GM23338 (cell line): ENCODE measurements at regions not wholly inside any gene's neighbourhood (a gene's known extent, or its start where the extent isn't known, plus 50 kb on each side); places are given as distances from the start of the nearest gene placed in this dataset.

Source experiments
- ATAC-seq: fragments of 200-7000 bp; cut with Tn5 transposase; 3 replicates; pipeline ENCODE4 v1.9.1; 2020
- DNase-seq: peaks from one replicate; pipeline ENCODE4 v3.0.0-alpha.2; 2015; ENCODE audit warnings: low spot score
- H2AFZ ChIP-seq: fragments of 200-600 bp; sonication (generic); 2 replicates; pipeline ENCODE4 v1.8.0; 2016; ENCODE audit warnings: antibody characterized with exemption, mild to moderate bottlenecking, moderate library complexity
- H3F3A ChIP-seq: fragments of 200-600 bp; sonication (generic); replicated peaks from 2 replicates; pipeline ENCODE4 v1.8.0; 2017; ENCODE audit warnings: antibody characterized with exemption, mixed run types, low read depth
- H3K27ac ChIP-seq: fragments of 200-600 bp; sonication (generic); 2 replicates; pipeline ENCODE4 v1.6.1; 2016; ENCODE audit warnings: low read depth
- H3K27me3 ChIP-seq: fragments of 200-600 bp; sonication (generic); 2 replicates; pipeline ENCODE4 v1.8.0; 2016; ENCODE audit warnings: mild to moderate bottlenecking, mixed run types, moderate library complexity; ENCODE audit not compliant: insufficient read depth
- H3K36me3 ChIP-seq: fragments of 200-600 bp; sonication (generic); 2 replicates; pipeline ENCODE4 v1.8.0; 2016; ENCODE audit warnings: mild to moderate bottlenecking; ENCODE audit not compliant: insufficient read depth
- H3K4me1 ChIP-seq: fragments of 200-600 bp; sonication (generic); 2 replicates; pipeline ENCODE4 v1.8.0; 2016; ENCODE audit warnings: mild to moderate bottlenecking, moderate library complexity; ENCODE audit not compliant: insufficient read depth
- H3K4me2 ChIP-seq: fragments of 200-600 bp; sonication (generic); 2 replicates; pipeline ENCODE4 v1.7.1; 2017; ENCODE audit warnings: mixed run types
- H3K4me3 ChIP-seq: fragments of 200-600 bp; sonication (generic); 2 replicates; pipeline ENCODE4 v1.6.1; 2016; ENCODE audit warnings: mixed run types
- H3K79me2 ChIP-seq: fragments of 200-600 bp; sonication (generic); replicated peaks from 2 replicates; pipeline ENCODE4 v1.8.0; 2017; ENCODE audit warnings: mild to moderate bottlenecking; ENCODE audit not compliant: insufficient read depth
- H3K9me2 ChIP-seq: fragments of 200-600 bp; sonication (generic); 2 replicates; pipeline ENCODE4 v1.8.0; 2017; ENCODE audit not compliant: insufficient read depth
- H4K20me1 ChIP-seq: fragments of 200-600 bp; sonication (generic); replicated peaks from 2 replicates; pipeline ENCODE4 v1.8.0; 2017; ENCODE audit warnings: mild to moderate bottlenecking; ENCODE audit not compliant: insufficient read depth
- H3K27ac Mint-ChIP-seq: 2 replicates; pipeline ENCODE4 v1.8.0; 2020; ENCODE audit warnings: inconsistent platforms, mild to moderate bottlenecking, moderate library complexity, mixed read lengths
- H3K27me3 Mint-ChIP-seq: 3 replicates; pipeline ENCODE4 v1.8.0; 2022; ENCODE audit warnings: low read depth, mild to moderate bottlenecking, moderate library complexity, mixed read lengths, inconsistent platforms; ENCODE audit not compliant: insufficient read depth, poor library complexity
- H3K36me3 Mint-ChIP-seq: 3 replicates; pipeline ENCODE4 v1.8.0; 2021; ENCODE audit warnings: low read depth, mild to moderate bottlenecking, inconsistent platforms, moderate library complexity, mixed read lengths
- H3K4me1 Mint-ChIP-seq: 3 replicates; pipeline ENCODE4 v1.8.0; 2020; ENCODE audit warnings: mild to moderate bottlenecking, inconsistent platforms, mixed read lengths
- H3K4me3 Mint-ChIP-seq: 3 replicates; pipeline ENCODE4 v1.8.0; 2021; ENCODE audit warnings: moderate library complexity, mild to moderate bottlenecking, inconsistent platforms, mixed read lengths
- H3K9me3 Mint-ChIP-seq: 3 replicates; pipeline ENCODE4 v1.8.0; 2020; ENCODE audit warnings: moderate library complexity, mild to moderate bottlenecking, inconsistent platforms, mixed read lengths
- CTCF ChIP-seq, 2 experiments: fragments of 200-600 bp in 1 of 2; sonication (generic) in 1 of 2; conservative IDR thresholded peaks; 2 replicates each; pipeline versions ENCODE4 v1.5.1 to v1.6.1; 2016 to 2017; ENCODE audit warnings: antibody characterized with exemption in 2 of 2, low read depth in 2 of 2, mild to moderate bottlenecking in 2 of 2, moderate library complexity in 1 of 2
- ETS1 ChIP-seq: IDR thresholded peaks from 2 replicates; pipeline ENCODE4 v1.6.1; 2016; ENCODE audit warnings: antibody characterized with exemption
- EZH2phosphoT487 ChIP-seq: fragments of 200-600 bp; sonication (generic); IDR thresholded peaks from one replicate; pipeline ENCODE4 v1.8.1; 2018; ENCODE audit warnings: antibody characterized with exemption; ENCODE audit not compliant: unreplicated experiment
- NANOG ChIP-seq: IDR thresholded peaks from 2 replicates; pipeline ENCODE4 v1.6.1; 2016; ENCODE audit warnings: antibody characterized with exemption, borderline replicate concordance
- POLR2AphosphoS5 ChIP-seq: IDR thresholded peaks from 2 replicates; pipeline ENCODE4 v1.6.1; 2016; ENCODE audit warnings: antibody characterized with exemption, low read depth
- REST ChIP-seq: IDR thresholded peaks from one replicate; pipeline ENCODE4 v1.6.1; 2018; ENCODE audit warnings: antibody characterized with exemption; ENCODE audit not compliant: unreplicated experiment
- STAT1 ChIP-seq: IDR thresholded peaks from one replicate; pipeline ENCODE4 v1.6.1; 2016; ENCODE audit warnings: antibody characterized with exemption; ENCODE audit not compliant: unreplicated experiment
- ZNF114 ChIP-seq: fragments of 250-450 bp; sonication (Bioruptor Pico); IDR thresholded peaks from 2 replicates; pipeline ENCODE4 v1.5.0; 2020; ENCODE audit warnings: mild to moderate bottlenecking, moderate library complexity
- ZNF462 ChIP-seq: fragments of 250-450 bp; sonication (Bioruptor Pico); IDR thresholded peaks from 2 replicates; pipeline ENCODE4 v1.5.0; 2020; ENCODE audit warnings: mild to moderate bottlenecking, moderate library complexity

- TF ChIP-seq STAT1 (no peak), ETS1 (no peak), EZH2phosphoT487 (no peak)
These were observed 383.0 kb upstream of the ID4 start (continued) for GRCh38 chr6:19454001-19454720.

GRCh38 chr6:19454721-19455392, 382.3 kb upstream of the ID4 start:
- no peaks in the 10 kb centered on the region for H3K9me3 Mint-ChIP-seq
- Histone ChIP-seq H3K9me2 (no peaks in the 10 kb centered on the region; the same call in 1 of the 2 replicates), H2AFZ (no peak overlapping the region), H3K36me3 (no peaks in the 10 kb centered on the region), H3F3A (no peaks in the 10 kb centered on the region), H3K27ac (no peak overlapping the region), H3K4me2 (no peak overlapping the region), H3K79me2 (no peaks in the 10 kb centered on the region), H3K4me3 (no peak overlapping the region), H4K20me1 (no peaks in the 10 kb centered on the region), H3K4me1 (no peaks in the 10 kb centered on the region), H3K27me3 (no peaks in the 10 kb centered on the region)
- no peak for DNase-seq
- no peak for ATAC-seq
- no peak overlapping the region for H3K4me3 Mint-ChIP-seq
- peaks cover 2% of the 10 kb centered on the region for H3K27me3 Mint-ChIP-seq
- H3K27ac Mint-ChIP-seq: no peak overlapping the region
- no peaks in the 10 kb centered on the region for H3K36me3 Mint-ChIP-seq
- H3K4me1 Mint-ChIP-seq: peaks cover 2% of the 10 kb centered on the region; the same call in 1 of the 3 replicates
- TF ChIP-seq REST: no peak
- TF ChIP-seq EZH2phosphoT487: no peak
- TF ChIP-seq ETS1: no peak
- no peak for TF ChIP-seq ZNF114 (CRISPR knock-in tag)
- no peak for TF ChIP-seq NANOG
- TF ChIP-seq STAT1: no peak
- no peak for TF ChIP-seq CTCF (conservative IDR thresholded peaks at IDR 0.05; ENCODE audit: low read depth in 2 of 2)
- no peak for TF ChIP-seq ZNF462 (CRISPR knock-in tag)
- TF ChIP-seq POLR2AphosphoS5: no peak
